Chondrocyte (in vitro differentiated cells): ENCODE measurements at regions not wholly inside any gene's neighbourhood (a gene's known extent, or its start where the extent isn't known, plus 50 kb on each side); places are given as distances from the start of the nearest gene placed in this dataset.

Source experiments
- DNase-seq: peaks from one replicate; pipeline ENCODE4 v3.0.0; 2021; ENCODE audit warnings: mixed read lengths, low spot score
- H3K27ac Mint-ChIP-seq: one replicate; pipeline ENCODE4 v1.8.0; 2021; ENCODE audit warnings: mild to moderate bottlenecking, moderate library complexity, mixed read lengths; ENCODE audit not compliant: unreplicated experiment
- H3K27me3 Mint-ChIP-seq: 2 replicates; pipeline ENCODE4 v1.8.0; 2021; ENCODE audit warnings: low read depth, mixed read lengths
- H3K36me3 Mint-ChIP-seq: 2 replicates; pipeline ENCODE4 v1.8.0; 2021; ENCODE audit warnings: low read depth, mixed read lengths
- H3K4me1 Mint-ChIP-seq: 2 replicates; pipeline ENCODE4 v1.8.0; 2021; ENCODE audit warnings: low read depth, mild to moderate bottlenecking, mixed read lengths
- H3K4me3 Mint-ChIP-seq: one replicate; pipeline ENCODE4 v1.8.0; 2021; ENCODE audit warnings: mild to moderate bottlenecking, moderate library complexity, mixed read lengths; ENCODE audit not compliant: unreplicated experiment
- H3K9me3 Mint-ChIP-seq: 2 replicates; pipeline ENCODE4 v1.8.0; 2021; ENCODE audit warnings: low read depth, mixed read lengths
- TF ChIP-seq, protein P1 (sequence below): fragments of 200-600 bp; sonication (generic); IDR thresholded peaks from 2 replicates; pipeline ENCODE4 v1.5.0; 2021; ENCODE audit warnings: antibody characterized with exemption, mild to moderate bottlenecking, moderate library complexity

DNA sequence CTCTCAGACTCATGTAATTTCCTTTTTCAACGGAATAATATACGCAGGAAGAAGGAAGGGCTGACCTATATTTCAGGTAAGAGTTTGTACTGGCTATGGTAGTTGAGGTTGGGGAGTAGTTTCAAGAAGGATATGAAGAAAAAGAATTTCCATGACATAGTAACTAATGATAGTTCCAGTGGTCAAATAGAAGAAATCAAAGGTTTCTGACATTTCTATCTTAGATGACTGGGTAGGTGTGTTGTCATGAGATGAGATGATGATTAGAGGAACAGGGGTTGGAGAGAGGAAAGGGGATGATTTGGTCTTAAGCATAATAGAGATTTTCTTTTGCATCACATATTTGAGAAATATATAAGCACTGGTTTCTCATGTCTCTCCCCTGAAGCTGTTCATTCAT is 166.0 kb downstream of the SPATA31D1 start:
- no peaks in the 10 kb centered on the region for H3K36me3 Mint-ChIP-seq

DNA sequence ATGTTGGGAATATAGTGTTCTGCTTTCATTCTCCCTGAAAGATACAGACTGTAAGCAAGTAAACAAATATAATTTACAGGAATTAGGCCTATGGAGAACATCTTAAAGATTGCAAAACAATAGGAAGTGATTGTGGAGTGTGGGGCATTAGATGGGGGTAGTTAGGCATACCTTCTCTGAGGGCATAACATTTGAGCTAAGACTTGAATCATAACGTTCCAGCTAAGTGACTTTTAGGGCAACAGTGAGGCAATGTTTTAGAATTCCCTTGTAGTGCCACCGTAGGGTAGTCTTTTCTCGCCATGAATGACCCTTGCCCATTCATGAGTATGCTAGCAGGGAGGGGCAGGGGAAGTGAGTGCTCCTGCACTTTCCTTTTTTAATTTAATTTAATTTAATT is 173.3 kb downstream of the SPATA31D1 start:
- Mint-ChIP-seq H3K4me3 (no peak overlapping the region), H3K27me3 (no peaks in the 10 kb centered on the region), H3K4me1 (no peaks in the 10 kb centered on the region), H3K36me3 (no peaks in the 10 kb centered on the region), H3K27ac (no peak overlapping the region), H3K9me3 (peaks cover 4% of the 10 kb centered on the region)
- DNase-seq, result no peak
- TF ChIP-seq, protein P1, sequence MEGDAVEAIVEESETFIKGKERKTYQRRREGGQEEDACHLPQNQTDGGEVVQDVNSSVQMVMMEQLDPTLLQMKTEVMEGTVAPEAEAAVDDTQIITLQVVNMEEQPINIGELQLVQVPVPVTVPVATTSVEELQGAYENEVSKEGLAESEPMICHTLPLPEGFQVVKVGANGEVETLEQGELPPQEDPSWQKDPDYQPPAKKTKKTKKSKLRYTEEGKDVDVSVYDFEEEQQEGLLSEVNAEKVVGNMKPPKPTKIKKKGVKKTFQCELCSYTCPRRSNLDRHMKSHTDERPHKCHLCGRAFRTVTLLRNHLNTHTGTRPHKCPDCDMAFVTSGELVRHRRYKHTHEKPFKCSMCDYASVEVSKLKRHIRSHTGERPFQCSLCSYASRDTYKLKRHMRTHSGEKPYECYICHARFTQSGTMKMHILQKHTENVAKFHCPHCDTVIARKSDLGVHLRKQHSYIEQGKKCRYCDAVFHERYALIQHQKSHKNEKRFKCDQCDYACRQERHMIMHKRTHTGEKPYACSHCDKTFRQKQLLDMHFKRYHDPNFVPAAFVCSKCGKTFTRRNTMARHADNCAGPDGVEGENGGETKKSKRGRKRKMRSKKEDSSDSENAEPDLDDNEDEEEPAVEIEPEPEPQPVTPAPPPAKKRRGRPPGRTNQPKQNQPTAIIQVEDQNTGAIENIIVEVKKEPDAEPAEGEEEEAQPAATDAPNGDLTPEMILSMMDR, result no peak

More for the DNA sequence above, 166.0 kb downstream of the SPATA31D1 start:
- Mint-ChIP-seq H3K4me1 (peaks cover 9% of the 10 kb centered on the region), H3K27ac (no peak overlapping the region), H3K4me3 (no peak overlapping the region), H3K27me3 (no peaks in the 10 kb centered on the region), H3K9me3 (no peaks in the 10 kb centered on the region)
- TF ChIP-seq, protein P1, result no peak
- DNase-seq, result no peak

DNA sequence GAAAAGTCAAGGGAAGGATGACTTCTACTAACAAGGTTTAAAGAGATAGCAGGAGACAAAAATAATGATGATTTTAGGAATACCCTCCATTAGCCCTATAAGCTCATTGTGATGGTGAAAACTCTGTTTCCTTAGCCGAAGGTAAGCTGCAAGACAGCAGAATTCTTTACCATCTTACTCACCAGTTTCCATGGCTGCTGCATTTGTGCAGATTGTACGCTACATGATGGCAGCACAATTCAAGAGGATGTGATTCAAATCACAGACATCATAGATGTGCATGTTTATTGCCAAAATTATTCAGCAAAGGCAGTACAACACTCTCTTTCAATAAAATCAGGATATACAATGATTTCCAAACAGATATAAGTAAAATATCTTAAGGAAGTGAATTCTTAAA is 175.6 kb downstream of the SPATA31D1 start:
- Mint-ChIP-seq H3K9me3 (peaks cover 4% of the 10 kb centered on the region), H3K27me3 (no peaks in the 10 kb centered on the region), H3K27ac (no peak overlapping the region), H3K4me3 (no peak overlapping the region), H3K4me1 (no peaks in the 10 kb centered on the region), H3K36me3 (no peaks in the 10 kb centered on the region)
- DNase-seq, result no peak
- TF ChIP-seq, protein P1, result no peak

DNA sequence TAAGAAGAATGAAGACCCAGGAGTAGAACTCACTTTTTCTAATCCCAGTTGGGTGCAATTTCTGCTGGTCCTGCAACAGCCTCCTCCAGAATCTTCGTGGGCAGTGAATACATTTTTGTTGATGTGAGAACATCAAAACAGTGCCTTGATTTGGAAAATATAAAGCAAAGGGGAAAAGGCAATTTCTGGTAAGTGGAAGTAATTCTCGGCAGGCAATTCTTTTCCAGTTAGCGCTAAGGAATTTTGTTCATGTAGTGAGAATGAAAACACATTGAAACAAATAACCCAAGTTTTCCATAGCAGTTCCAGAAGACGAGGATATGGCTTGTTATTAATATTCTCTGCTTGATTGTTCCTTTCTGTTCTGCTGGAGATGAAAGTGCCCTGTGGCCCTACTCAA is 178.7 kb downstream of the SPATA31D1 start:
- Mint-ChIP-seq H3K27me3 (no peaks in the 10 kb centered on the region), H3K4me1 (peaks cover 13% of the 10 kb centered on the region), H3K9me3 (peaks cover 4% of the 10 kb centered on the region), H3K27ac (no peak overlapping the region), H3K4me3 (no peak overlapping the region), H3K36me3 (no peaks in the 10 kb centered on the region)
- DNase-seq, result no peak
- TF ChIP-seq, protein P1, result no peak

DNA sequence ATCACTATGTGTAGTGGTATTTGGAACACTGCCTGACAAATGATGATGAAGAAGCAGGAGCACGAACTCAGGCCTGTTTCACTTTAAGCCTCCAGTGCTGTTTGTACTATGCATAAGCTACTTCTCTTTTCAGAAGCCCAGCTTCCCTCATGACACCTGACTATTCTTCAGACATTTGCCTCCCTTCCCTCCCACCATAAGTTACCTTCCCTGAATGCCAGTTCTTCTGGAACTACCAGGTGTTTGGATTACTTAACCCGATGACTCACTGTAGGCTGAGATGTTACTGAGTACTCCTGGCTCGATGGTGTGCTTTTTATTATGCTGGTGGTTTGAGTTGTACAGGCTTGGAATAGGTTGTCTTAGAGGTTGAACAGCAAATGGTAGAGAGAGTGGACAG is 180.0 kb downstream of the SPATA31D1 start:
- Mint-ChIP-seq H3K36me3 (no peaks in the 10 kb centered on the region), H3K4me3 (no peak overlapping the region), H3K9me3 (peaks cover 4% of the 10 kb centered on the region), H3K4me1 (peaks cover 13% of the 10 kb centered on the region), H3K27me3 (no peaks in the 10 kb centered on the region), H3K27ac (no peak overlapping the region)
- TF ChIP-seq, protein P1, result no peak
- DNase-seq, result no peak
